DMS153 (cell line): ENCODE measurements at regions not wholly inside any gene's neighbourhood (a gene's known extent, or its start where the extent isn't known, plus 50 kb on each side); places are given as distances from the start of the nearest gene placed in this dataset.
A peak's percentile ranks its signal among the peaks of the same experiment; 100 is the strongest.

Experiments
- DNase-seq: peaks from one replicate; lab custom pipeline; 2025; lab: John Stamatoyannopoulos, UW

GRCh38 chr1:186620566-186621350, 59.5 kb downstream of the PTGS2 start:
- DNase-seq: no peak

GRCh38 chr1:186618401-186619170, 61.6 kb downstream of the PTGS2 start:
- peak; percentile 75 for DNase-seq

GRCh38 chr1:186617926-186618325, 62.3 kb downstream of the PTGS2 start:
- DNase-seq: no peak

- DNase-seq: no peak
These were observed 63.7 kb downstream of the PTGS2 start for GRCh38 chr1:186616511-186616910.

- DNase-seq: no peak
These were observed 64.9 kb downstream of the PTGS2 start for GRCh38 chr1:186615332-186615731.

GRCh38 chr1:186611156-186611555, 69.1 kb downstream of the PTGS2 start:
- DNase-seq: no peak

GRCh38 chr1:186609183-186609582, 71.0 kb downstream of the PTGS2 start:
- DNase-seq: no peak

- no peak for DNase-seq
These were observed 74.4 kb downstream of the PTGS2 start for GRCh38 chr1:186605762-186606350.

GRCh38 chr1:186595969-186596368, 84.3 kb downstream of the PTGS2 start:
- no peak for DNase-seq

GRCh38 chr1:186578325-186579016, 101.8 kb downstream of the PTGS2 start:
- no peak for DNase-seq

- DNase-seq: no peak
These were observed 102.6 kb downstream of the PTGS2 start for GRCh38 chr1:186577633-186578032.

- DNase-seq: no peak
These were observed 103.0 kb downstream of the PTGS2 start for GRCh38 chr1:186577216-186577615.

- no peak for DNase-seq
These were observed 104.9 kb downstream of the PTGS2 start for GRCh38 chr1:186575348-186575747.

GRCh38 chr1:186574926-186575325, 105.3 kb downstream of the PTGS2 start:
- no peak for DNase-seq

GRCh38 chr1:186572509-186572908, 107.7 kb downstream of the PTGS2 start:
- no peak for DNase-seq

- DNase-seq: no peak
These were observed 108.5 kb downstream of the PTGS2 start for GRCh38 chr1:186571771-186572170.

GRCh38 chr1:186569856-186570255, 108.9 kb upstream of the PDC start:
- no peak for DNase-seq

- DNase-seq: no peak
These were observed 107.3 kb upstream of the PDC start for GRCh38 chr1:186568221-186568620.

- no peak for DNase-seq
These were observed 105.4 kb upstream of the PDC start for GRCh38 chr1:186566140-186566855.

GRCh38 chr1:186564582-186564981, 103.7 kb upstream of the PDC start:
- no peak for DNase-seq

- DNase-seq: no peak
These were observed 98.7 kb upstream of the PDC start for GRCh38 chr1:186559601-186560116.
